Stimulated activated CD4-positive, alpha-beta T cell treated with anti-CD3 and anti-CD28 coated beads, TNF-alpha, amount 100 ng/mL, for 48 hours (primary cell): ENCODE measurements at regions not wholly inside any gene's neighbourhood (a gene's known extent, or its start where the extent isn't known, plus 50 kb on each side); places are given as distances from the start of the nearest gene placed in this dataset.
"Not testable (repeated sequence)": the region's sequence is repeated elsewhere in the genome, so short reads cannot be mapped to it uniquely, and the experiment has no call there.

Source experiments
- DNase-seq, 3 donors: peaks; one replicate each; pipeline ENCODE4 v3.0.0-alpha.2; 2020; ENCODE audit warnings: low read depth in 3 of 3

DNA sequence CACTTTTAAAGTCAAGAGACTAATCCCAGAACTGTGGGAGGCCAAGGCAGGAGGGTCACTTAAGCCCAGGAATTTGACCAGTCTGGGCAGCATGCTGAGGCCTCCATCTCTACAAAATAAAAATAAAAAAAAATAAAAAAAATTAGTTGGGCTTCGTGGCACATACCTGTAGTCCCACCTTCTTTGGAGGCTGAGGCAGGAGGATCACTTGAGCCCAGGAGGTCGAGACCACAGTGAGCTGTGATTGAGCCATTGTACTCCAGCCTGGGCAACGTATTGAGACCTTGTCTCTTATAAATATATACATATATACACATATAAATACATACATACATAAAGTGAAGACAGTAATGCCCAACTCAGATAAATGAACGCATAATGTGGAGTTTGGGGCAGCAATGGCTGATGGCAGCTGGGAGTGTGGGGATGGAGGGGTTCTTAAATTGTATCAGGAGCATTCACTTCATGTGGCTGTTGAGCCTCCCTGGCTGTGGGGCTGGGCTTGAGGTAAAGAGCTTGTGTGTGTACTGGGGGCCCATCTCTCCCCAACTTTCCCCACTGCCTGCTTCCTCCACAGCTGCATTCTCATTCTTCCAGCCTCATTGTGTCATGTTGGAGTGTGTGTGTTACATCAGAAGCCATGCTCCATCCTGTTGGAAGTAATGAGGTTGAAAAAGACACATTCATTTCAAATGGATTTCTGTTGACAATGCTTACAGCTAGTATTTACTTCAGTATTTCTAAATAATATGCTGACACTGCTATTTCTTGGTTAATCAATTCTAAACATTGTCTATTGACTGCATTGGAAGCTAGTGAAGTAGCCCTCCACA, 96.5 kb upstream of the HS6ST1 start:
- no peak for DNase-seq

DNA sequence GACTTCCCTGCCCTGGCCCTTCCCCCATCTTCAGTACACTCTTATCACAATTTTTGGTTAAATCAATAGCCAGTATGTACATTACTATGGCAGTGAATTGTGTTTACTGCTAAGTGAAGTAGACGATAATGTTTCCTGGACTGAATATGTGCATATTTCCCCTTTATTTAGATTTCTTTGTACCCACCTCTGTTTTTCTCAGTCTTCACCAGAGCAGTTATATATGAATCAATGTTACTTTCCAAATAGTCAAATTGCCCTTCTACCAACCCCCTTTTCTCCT, 97.1 kb upstream of the HS6ST1 start:
- DNase-seq: no peak

DNA sequence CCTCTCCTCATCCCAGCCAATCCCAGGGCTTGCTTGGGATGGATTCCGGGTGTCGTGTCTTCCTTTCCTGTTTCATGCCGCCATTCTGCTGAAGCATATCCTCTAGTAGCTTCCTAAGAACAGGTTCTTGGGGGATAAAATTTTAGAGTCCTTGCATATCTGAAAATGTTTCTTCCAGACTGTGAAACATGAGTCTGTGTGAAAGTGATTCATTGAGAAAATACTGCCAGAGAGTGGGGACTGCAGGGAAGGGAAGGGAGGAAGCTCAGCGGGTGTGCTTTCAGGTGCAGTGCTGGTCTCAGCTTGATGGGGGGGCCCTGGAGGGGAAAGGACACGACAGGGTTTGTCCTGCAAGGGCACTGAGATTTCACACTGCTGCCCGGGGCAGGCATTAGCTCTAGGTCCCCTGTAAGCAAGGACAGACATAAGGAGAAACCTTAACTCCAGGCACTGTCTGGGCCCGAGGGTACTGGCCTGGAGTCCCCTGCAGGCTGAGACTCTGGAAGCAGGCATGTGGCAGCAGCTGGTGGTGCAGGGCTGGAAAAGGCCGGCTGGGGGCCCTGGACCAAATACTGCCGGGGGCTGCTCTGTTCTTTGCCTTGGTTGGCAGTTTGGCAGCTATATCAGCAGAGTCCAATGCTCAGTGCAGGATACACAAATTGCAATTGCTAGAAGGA, 97.6 kb upstream of the HS6ST1 start:
- DNase-seq: no peak

DNA sequence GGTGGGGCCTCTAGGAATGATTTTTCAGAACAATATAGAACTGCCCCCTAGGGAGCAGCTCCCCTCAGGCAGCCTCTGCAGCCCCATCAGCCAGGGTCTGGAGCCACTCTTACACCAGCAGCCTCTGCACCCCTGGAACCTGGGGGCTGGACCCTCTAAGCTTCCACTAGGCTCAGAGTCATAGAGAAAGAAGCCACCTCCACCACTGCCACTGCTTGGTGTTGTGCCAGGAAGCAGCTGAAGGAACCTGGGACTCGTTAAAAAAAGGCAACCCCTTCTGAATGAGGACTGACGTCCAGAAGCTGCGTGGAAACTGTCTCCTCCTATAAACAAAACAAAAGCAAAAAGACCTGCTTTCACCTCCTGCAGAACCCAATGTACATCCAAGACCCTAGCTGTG, 98.1 kb upstream of the HS6ST1 start:
- no peak for DNase-seq

DNA sequence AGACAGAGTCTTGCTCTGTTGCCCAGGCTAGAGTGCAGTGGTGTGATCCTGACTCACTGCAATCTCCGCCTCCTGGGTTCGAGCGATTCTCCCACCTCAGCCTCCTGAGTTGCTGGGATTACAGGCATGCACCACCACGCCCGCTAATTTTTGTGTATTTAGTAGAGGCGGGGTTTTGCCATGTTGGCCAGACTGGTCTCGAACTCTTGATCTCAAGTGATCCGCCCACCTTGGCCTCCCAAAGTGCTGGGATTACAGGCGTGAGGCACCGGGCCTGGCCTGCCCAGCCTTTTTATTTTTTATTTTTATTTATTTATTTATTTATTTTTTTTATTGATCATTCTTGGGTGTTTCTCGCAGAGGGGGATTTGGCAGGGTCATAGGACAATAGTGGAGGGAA, 98.6 kb upstream of the HS6ST1 start:
- DNase-seq: not testable (repeated sequence)

DNA sequence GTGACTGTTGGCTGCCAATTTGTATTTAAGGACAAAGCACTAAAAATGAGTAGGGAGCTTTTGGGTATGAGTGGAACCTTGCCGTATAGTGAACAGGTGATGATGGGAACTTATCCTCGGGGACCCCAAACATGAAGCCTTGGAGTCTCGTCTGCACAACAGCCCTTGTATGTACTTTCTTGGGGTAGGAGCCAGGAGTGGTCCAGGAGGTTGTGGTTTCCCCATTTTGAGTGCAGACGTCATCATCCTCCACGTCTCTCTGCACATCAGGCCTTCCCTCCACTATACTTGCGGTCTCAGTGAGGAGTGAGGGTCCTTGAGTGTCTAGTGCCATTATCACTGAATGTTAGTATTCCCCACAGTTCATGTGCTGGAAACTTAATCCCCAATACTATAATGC, 101.5 kb upstream of the HS6ST1 start:
- DNase-seq: no peak

DNA sequence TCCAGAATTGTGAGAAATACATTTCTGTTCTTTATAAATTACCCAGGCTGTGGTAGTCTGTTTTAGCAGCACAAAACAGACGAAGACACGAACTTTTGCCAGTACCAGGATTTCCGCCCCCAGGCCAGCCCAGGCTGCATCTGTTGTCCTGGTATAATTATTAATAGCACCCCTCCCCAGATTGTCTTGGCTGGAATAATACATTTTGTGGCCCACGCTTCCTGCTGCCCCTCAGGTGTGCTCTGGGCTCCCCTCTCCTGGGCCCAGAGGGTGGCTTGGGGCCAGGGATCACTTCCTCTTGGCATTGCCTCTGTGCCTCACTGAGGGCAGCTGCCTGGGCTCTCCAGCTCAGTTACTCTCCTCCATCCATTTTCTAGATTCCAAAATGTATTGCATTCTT, 102.1 kb upstream of the HS6ST1 start:
- DNase-seq: no peak

DNA sequence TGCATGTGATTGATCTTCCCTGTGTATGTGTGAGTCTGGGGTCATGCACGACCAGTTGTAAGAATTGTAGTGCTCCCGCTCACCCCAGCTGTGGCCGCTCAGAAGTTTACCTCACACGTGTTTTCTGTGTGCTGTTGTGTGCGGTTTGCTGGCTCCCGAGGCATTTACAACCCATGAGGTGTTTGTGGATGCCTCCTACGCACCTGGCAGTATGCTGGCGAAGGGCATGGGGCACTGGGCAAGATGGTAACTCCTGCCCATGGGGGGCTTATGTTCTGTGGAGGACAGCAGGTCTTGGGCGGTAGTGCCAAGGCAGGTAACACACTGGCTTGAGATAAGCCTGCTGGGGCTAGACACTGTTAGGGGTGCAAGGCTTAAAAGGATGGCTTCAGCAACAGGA, 102.6 kb upstream of the HS6ST1 start:
- DNase-seq: no peak

DNA sequence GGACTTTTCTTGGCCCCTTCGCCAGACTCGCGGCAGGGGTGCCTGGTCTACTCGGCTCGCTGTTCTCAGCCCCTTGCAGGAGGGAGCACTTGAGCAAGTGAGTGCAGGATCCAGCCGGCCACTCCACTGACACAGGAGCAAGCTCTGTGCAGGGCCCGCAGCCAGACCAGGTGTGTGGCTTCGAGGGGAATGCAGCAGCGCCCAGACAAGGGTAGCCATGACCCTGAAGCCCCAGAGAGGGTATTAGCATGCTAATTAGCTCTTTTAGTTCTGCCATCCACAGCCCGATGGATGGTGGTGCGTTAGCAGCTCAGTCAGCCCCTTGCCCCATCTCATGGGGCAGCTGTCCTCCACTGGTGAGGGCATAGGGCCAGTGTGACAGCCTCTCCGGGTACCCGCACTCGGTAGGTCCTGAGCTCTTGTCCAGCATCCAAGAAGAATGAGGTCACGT, 103.2 kb upstream of the HS6ST1 start:
- no peak for DNase-seq

DNA sequence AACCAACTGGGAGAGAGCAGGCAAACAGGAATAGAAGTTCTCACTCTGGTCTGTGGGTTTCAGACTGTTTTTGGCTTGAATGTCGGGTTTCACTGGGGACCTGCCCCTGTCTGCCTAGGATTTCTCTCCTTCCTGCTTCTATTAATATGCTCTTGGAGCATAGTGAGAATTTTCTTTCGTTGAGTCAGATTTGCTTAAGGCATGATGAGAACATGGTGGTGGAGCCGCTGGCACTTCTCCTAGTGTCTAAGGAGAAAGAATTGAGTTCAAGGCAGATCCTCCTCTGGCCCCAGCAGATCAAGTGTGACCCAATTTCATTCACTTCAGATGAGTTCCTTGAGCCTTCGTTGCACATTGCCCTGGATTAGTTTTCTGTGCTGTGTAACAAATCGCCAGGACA, 103.9 kb upstream of the HS6ST1 start:
- no peak for DNase-seq

DNA sequence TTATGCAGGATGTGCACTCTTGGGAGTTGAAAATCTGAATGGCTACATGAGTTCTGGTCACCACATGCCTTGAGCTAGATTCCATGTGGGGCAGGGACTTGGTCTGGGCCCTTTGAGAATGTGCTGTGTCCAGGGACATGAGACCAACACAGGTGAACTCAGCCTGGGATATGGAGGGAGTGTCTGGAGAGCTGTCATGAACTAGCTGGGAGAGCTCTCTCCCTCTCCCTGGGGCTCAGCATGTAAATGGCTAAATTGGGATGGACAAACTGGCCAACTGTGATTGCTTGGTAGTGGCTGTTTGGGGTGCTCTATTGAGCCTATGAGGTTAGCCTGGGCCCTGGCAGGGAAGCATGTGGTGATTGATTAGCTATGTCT, 105.1 kb upstream of the HS6ST1 start:
- no peak for DNase-seq

DNA sequence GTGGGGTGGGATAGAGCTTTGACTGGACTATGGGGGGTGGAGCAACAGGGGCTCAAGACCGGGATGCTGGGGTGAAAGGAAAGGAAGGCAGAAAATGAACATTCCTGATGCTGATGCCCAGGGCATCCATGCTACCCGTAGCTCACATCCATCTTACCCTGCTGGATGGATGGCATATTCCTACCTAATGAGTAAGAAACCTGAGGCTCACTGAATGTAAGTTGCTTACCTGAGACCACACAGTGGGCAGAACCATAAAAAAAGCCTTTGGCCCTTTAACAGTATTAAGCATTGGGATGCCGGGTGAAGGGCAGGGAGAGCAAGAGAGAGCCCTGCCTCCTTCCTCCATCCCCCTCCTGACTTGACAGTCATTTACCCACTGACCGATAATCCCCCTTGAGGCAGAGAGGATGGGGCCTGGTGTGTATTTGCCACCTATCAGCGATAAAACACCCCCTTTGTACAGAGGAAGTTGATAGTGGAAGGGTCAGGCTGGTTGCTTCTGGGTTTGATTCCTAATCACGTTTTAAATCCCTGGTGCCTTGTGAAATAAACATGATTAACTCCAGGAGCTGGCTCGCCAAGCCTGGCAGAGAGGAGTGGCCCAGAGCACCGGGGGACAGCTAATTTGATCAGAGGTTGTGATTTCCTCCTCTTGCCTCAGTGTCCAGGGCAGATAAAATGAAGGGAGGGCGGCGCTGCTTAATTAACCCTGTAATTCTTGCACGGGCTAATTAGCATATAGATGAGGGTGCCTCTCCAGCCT, 105.9 kb upstream of the HS6ST1 start:
- DNase-seq: no peak

DNA sequence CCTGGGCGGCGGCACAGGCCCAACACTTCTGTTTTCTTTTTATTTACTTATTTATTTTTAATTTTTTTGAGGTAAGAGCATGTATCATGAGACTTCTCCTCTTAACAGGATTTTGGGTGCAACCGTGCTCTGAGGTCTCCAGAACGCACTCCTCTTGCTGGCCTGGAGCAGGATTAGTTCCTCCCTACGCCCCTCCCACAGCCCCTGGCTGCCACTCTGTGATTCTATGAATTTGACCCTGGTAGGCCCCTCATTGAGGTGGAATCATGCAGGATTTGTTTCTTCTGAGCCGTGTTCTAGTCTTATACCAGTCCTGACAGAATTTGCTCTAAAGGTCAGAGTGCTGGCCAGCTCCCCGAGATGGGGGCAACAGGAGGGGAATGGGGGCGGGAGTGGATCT, 106.5 kb upstream of the HS6ST1 start:
- DNase-seq: no peak

DNA sequence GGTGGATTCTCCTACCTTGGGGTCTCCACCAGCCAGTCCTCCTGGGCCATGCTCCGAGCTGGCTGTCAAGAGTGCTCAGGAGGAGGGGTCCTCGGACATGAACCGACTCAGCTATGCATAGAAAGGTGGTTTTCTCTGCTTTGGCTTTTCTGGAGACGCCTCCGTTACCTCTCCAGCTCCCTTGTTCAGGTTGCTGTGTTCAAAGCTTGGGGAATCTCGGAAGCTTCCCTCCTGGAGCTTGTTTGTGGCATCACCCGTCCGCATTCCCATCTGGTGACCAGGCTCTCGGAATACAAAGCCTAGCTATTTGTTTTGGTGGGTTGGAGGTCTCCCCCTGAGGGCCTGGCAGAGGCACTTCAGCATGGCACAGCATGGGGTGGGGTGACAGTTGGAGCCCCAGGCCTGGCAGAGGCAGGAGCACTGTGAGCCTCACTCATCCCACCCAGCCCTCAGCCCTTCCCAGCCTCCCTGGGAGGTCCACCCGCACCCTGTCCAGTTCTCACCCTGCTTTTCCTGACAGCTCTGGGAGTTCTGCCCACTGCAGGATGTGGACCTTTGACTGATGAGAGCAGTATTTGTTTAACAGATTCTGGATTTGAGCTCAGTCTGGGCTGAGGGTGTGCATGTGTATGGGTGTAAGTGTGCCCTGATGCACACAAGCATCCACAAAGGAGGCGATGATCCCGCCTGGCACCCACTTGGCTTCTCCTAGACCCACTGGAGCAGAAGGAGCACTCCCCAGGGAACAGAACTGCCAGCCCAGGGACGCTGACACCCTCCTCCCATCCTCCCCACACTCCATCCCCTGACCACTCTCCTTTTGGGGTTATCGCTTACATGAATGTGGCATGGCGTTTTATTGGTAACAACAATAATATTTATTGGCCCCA, 107.3 kb upstream of the HS6ST1 start:
- no peak for DNase-seq

DNA sequence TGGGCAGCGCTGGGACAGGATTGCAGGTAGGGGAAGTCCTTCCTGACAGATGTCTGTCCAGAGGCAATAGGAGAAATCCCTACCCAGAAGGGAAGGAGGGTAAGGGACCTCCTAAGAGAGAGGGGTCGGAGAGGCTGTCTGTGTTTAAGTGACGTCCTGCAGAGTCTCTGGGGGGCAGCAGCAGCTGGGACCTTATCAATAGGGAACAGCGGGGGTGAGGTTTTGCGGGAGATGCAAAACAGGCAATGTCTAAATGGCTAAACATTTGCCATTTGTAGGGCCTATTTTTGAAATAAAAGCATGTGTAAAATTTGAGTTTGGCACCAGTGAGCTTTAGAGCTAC, 108.7 kb upstream of the HS6ST1 start:
- no peak for DNase-seq

DNA sequence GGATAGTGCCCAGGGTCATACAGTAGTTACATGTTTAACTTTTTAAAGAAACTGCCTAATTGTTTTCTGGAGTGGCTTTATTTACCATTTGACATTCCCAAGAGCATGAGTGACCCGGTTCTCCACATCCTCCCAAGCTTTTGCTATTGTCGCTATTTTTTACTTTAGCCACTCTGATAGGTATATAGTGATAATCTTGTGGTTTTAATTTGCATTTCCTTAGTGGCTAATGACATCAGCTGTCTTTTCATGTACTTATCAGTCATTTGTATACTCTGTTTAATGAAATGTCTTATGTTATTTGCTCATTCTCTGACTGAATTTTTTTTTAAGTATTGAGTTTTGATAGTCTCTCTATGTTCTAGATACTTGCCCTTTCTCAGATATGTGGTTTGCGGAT, 109.7 kb upstream of the HS6ST1 start:
- no peak for DNase-seq

DNA sequence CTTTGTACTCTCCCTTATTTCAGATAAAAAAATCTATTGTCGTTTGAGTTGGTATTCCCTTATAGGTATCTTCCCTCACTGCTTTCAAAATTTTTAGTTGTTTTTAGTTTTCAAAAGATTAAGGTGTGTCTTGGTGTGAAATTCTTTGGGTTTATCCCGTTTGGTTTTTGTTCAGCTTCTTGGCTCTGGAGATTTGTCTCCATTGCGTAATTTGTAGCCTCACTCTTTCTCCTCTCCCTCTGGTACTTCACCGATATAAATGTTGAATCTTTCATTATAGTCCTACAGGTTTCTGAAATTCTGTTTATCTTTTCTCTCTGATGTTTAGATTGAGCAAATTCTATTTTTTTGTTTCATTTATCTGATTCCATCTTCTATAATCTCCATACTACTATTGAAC, 113.8 kb upstream of the HS6ST1 start:
- no peak for DNase-seq

DNA sequence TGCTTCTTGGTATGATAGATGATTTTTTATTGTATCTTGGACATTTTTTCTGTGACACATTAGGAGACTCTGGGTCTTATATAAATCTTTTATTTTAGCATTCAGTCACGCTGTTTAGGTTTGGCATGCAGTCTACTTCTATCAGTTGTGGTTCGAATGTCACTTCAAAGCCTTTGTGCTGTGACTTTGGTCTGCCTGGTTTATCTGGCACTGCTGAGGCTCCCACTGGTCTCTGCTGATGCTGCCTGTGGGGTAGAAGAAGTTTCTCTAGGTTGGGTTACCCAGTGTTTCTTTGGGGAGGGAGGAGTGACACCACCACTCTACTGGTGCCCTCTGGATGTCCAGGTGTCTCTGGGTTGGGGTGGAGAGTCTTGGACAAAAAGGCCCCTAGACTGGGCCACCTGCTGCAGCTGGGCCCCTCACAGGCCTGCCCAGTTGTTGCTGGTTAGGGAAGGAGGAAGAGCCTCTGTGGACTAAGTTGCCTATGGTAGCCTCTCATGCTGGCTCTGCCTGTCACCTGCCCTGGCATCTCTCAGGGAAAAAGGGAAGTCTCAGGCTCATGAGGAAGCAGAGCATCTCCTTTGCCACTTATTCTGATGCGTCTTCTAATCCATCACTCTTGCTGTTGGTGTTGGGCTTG, 115.4 kb upstream of the HS6ST1 start:
- DNase-seq: no peak

DNA sequence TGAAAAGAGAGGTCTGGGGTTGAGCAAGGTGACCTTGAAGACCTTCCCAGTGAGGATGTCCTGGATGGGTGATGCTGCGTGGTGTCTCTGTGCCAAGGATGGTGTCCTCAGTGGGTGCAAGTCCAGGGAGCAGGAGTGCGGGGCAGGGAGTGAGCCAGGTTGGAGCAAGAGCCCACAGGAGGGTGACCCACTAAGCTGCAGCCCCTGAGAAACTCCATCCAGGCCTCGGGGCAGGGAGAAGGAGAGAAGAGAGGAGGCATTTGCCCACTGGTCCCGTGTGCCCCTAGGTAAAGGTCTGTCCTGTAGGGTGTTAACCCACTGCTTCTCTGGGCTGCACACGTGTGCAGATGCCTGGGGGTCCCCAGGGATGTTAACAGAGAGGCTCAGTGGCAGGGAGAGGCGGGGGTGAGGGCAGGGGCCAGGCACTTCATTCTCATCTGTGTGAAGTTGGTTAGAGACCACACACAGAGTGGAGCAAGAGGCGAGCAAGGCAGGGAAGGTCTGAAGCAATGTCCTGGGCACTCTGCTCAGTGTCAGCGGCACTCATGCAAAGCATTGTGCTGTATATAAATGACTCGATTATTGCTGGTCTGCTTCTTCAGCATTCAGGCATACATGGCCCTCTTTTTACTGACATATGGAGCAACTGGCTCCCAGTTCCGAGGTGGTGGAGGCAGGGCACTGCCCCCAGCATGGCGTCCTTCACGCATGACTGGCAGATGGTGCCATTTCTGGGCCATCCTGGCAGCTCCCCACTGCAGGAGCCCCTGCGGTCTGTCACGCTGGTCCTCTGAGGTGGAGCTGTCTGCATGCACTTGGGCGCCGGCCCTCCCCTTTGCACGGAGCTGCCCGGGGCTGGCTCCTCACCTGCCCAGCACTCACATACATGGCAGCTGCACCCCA, 117.2 kb upstream of the HS6ST1 start:
- no peak for DNase-seq

DNA sequence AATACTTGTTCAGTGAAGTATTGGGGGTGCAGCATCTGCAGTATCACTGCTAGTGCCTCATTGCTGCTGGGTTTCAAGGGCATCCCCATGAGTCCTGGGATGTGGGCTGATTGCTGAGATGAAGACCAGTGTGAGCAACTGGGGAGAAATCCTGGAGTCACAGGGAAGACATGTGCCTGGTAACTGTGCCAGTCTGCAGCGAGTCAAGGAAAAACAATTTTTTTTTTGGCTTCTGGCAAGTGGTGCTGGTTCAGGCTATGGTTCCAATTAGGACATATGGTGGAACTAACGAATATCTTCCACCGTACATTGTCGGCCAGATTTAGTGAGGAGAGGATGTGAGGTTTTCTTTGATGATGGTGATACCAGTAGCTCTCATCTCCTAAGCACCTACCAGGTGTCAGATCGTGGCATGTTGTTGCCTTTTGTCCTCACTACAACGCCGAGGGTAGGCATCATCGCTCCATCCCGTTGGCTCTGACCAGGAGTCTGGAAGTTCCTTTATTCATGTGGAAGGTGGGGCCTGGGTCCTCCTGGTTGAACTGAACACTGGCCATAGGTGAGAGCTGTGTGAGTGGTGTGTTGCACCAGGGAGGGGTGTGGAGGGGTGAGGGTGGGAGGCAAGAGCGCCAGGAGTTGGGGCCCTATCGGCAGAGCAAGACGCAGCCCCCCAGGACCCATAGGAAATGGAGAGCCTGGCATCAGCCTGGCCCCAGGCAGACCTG, 118.0 kb upstream of the HS6ST1 start:
- DNase-seq: no peak
